ENCODE measurements at regions not wholly inside any gene's neighbourhood (a gene's known extent, or its start where the extent isn't known, plus 50 kb on each side); places are given as distances from the start of the nearest gene placed in this dataset.

DNA sequence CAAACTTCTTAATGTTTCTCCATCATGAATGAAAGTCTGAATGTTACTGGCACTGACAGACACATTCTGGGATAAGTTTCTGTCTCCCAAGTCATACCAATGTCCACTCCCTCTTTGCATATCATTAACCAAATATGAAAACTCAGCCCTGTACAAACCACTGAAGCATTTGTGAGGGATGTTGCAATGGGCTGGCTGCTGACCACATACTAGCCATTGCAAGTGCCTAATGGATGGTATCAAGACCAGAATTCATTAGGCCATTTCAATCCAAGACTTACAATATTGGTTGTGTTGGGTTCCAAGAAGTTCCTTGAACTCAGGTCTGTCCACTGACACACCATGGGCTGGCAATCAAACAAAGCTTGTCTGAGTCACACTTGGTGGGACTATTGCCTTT, 73.8 kb downstream of the CBLN2 start:
- H3K4me3 ChIP-seq (ENCODE audit: low read depth, low read length), result no peak overlapping the region
- no peak for DNase-seq (ENCODE audit: low read depth)
- TF ChIP-seq, protein P1, sequence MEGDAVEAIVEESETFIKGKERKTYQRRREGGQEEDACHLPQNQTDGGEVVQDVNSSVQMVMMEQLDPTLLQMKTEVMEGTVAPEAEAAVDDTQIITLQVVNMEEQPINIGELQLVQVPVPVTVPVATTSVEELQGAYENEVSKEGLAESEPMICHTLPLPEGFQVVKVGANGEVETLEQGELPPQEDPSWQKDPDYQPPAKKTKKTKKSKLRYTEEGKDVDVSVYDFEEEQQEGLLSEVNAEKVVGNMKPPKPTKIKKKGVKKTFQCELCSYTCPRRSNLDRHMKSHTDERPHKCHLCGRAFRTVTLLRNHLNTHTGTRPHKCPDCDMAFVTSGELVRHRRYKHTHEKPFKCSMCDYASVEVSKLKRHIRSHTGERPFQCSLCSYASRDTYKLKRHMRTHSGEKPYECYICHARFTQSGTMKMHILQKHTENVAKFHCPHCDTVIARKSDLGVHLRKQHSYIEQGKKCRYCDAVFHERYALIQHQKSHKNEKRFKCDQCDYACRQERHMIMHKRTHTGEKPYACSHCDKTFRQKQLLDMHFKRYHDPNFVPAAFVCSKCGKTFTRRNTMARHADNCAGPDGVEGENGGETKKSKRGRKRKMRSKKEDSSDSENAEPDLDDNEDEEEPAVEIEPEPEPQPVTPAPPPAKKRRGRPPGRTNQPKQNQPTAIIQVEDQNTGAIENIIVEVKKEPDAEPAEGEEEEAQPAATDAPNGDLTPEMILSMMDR (IDR thresholded peaks at IDR 0.05; ENCODE audit: control insufficient read depth, extremely low read depth, insufficient read depth), result no peak

DNA sequence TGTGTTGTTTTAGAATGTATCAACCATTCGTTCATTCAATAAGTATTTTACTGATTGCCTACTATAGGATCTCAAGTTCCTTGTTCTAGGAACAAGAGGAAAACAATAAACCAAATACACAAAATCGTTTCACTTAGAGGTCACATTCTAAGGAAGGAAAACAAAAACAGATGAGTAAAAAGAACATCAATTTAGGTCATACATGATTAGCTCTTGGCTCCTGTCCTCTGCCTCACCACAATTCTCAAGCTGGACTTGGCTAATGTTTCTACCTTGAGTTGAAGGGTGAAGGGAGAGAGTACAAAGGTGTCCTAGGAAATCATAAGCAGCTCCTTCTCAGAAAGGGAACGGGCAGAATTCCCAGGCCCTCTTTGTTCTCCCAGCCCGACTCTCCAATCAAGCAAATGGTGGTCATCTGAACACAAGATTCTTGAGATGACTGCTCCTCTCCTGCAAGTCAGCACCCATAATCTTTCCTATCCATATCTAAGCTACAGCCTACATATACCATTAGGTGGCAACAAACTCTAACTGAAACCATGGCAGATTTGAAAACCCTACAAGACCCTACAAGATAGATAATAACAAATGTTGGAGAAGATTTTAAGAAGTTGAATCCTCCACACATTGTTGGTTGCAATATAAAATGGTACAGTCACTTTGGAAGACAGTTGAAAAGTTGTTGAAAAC, 76.0 kb downstream of the CBLN2 start:
- no peak overlapping the region for H3K4me3 ChIP-seq (ENCODE audit: low read depth, low read length)
- DNase-seq (ENCODE audit: low read depth), result no peak
- TF ChIP-seq, protein P1 (IDR thresholded peaks at IDR 0.05; ENCODE audit: control insufficient read depth, extremely low read depth, insufficient read depth), result no peak

DNA sequence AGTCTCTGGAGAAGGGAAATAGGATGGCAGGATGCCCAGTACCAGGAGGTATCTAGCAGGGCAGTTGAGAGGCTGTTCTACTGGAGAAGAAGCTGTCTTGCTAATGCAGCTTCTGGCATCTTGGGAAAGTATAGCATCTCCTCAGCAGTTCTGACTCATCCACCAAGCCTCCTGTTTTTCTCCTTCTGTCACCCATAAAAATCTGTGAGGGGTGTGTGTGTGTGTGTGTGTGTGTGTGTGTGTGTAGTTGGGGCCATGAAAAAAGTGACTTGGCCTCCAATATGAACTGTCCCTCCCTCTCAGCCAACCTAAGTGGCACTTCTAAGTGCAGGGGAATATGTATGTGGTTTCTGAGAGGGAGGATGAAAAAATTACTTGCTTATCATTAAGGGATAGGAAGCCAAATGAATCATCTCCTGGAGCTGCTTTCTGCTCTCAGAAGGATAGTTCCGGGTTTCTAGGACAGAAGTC, 83.9 kb downstream of the CBLN2 start:
- no peak for DNase-seq (ENCODE audit: low read depth)
- TF ChIP-seq, protein P1 (IDR thresholded peaks at IDR 0.05; ENCODE audit: control insufficient read depth, extremely low read depth, insufficient read depth), result no peak
- H3K4me3 ChIP-seq (ENCODE audit: low read depth, low read length), result no peak overlapping the region

DNA sequence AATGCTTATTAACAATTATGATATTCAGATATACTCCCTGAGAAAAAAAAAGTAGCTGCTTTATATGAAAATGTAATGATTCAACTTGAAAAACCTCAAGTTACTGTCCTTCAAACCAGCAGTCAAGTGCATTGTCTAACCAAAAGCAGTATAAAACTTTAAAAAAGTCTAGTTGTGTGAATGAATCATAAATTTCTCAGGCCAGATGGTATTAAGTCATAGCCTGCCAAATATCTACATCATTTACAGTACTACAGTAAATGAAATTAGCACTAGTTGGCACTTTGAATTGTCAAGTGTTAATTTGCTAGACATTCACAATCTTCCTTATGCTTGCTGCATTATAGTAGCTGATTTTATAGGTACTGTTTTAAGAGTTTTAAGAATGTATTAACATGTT, 85.9 kb downstream of the CBLN2 start:
- TF ChIP-seq, protein P1 (IDR thresholded peaks at IDR 0.05; ENCODE audit: control insufficient read depth, extremely low read depth, insufficient read depth), result no peak
- no peak for DNase-seq (ENCODE audit: low read depth)
- H3K4me3 ChIP-seq (ENCODE audit: low read depth, low read length), result no peak overlapping the region

DNA sequence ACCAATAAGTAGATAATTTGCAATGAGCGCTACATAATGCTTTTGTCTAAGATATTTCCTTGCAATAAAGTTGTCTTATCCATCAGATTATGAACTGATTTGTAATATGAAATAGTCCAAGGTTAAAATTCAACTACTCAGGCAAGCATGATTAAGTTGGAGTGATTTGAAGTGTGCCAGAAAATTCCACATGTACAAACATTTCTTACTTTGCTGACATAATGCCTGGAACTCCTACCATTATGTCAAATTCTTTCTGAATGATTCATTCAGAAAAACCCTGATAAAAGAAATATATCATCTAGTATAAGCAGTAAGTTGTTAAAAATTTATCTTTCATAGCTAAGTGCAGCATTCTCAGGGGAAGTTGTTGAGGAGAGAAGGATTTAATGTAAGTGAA, 87.3 kb downstream of the CBLN2 start:
- no peak overlapping the region for H3K4me3 ChIP-seq (ENCODE audit: low read depth, low read length)
- no peak for DNase-seq (ENCODE audit: low read depth)
- TF ChIP-seq, protein P1 (IDR thresholded peaks at IDR 0.05; ENCODE audit: control insufficient read depth, extremely low read depth, insufficient read depth), result no peak

DNA sequence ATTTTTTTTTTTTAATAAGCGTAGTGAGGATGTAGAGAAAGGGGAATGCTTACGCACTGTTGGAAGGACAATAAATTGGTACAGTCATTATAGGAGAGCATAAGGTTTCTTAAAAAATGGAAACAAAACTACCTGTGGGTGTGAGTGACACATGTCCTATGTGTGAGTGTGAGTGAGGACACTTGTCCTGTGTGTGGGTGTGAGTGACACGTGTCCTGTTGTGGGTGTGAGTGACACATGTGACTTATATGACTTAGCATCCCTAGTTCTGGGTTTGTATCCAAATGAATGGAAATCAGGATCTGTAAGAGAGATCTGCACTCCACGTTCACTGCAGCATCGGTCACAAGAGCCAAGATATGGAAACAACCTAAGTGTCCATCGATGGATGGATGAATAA, 91.8 kb downstream of the CBLN2 start:
- no peak for DNase-seq (ENCODE audit: low read depth)
- TF ChIP-seq, protein P1 (IDR thresholded peaks at IDR 0.05; ENCODE audit: control insufficient read depth, extremely low read depth, insufficient read depth), result no peak

DNA sequence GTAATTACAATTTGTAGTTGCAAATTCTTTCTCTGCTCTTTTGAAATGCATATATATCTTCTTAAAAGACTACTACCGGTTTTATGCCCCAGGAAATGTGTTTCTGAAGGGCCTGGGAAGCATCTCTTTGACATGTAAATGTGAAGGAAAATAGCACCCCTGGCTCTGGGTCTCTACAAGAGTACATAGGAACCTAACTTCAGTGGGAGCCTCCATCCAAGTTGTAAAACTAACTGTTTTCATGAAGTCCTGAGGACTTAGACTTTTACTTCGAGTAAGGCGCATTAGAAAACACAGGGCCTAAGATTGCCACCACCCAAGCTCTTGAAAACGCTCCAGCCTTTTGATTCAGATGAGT, 99.4 kb downstream of the CBLN2 start:
- TF ChIP-seq, protein P1 (IDR thresholded peaks at IDR 0.05; ENCODE audit: control insufficient read depth, extremely low read depth, insufficient read depth), result no peak
- DNase-seq (ENCODE audit: low read depth), result no peak
- H3K4me3 ChIP-seq (ENCODE audit: low read depth, low read length), result no peak overlapping the region

More for the DNA sequence above, 91.8 kb downstream of the CBLN2 start:
- H3K4me3 ChIP-seq (ENCODE audit: low read depth, low read length), result no peak overlapping the region
